ENCODE measurements at regions not wholly inside any gene's neighbourhood (a gene's known extent, or its start where the extent isn't known, plus 50 kb on each side); places are given as distances from the start of the nearest gene placed in this dataset.

DNA sequence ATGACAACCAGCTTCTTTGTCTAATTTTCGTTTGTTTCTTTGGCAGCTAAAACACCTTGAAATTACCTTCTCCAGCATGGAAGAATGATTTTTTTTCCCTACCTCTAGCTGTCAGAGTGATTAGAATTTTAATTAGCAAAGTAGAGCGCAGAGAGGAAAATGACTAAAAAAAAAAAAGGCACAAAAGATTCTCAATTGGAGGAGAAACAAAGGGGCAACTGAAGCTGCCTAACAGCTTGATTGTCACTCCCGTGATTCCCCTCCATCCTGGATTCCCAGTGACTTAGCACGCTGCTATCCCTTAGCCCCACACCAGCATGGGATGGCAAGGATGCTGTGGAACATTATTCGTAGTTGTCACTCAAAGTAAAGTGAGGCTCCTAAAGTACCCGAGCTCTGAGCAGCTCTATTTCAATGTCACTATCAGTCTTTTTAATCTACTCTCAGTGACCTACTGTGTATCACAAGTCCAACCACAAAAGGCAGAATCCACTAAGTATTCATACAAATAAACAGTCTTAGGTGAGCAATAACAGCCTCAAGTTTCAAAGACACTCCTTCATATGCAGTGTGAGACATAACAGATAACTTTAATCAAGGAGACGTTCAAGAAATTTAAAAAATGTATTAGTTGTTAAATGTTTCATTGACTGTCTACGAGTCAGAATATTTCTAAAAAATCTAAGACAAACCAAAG is 710.0 kb upstream of the GRAMD2B start:
- DNase-seq (ENCODE audit: low spot score in 2 of 2) (no peak), FAIRE-seq (no peak)

DNA sequence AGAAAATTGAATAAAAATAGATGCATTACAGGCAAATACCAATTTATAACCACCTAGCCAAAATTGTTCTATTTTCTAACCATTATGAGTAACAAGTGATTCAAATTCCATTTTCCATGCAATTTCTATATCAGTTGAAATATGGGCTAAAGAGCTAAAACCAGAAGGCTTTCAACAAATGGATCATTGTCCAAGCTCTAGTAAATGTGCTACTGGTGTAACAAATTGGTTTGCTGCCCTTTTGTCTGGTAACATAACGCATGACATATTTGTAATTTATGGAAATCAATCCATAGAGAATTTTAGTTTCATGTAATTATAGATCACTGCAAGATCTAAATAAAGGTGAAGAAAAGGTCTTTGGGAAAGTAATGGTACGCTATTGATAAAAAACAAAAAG is 708.0 kb upstream of the GRAMD2B start:
- DNase-seq (ENCODE audit: low spot score in 2 of 2) (no peak), FAIRE-seq (no peak)

DNA sequence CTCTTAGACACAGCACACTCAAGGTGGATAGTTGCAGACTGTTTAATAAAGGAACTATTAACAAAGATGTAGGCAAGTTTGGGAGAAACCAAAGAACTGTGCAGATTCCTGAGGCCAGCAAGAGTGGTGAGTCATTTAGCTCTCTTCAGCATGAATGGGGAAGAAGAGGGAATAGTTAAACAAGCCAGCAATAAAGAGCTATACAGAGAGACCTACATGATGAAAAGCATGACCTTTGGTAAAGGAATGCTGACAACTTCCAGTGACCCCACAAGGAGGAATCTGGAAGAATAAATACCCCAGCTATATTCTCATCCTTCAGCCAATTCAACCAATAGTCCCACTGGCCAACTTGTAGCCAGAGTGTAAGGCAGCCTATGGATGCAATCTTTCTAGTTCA is 706.0 kb upstream of the GRAMD2B start:
- FAIRE-seq, result no peak

DNA sequence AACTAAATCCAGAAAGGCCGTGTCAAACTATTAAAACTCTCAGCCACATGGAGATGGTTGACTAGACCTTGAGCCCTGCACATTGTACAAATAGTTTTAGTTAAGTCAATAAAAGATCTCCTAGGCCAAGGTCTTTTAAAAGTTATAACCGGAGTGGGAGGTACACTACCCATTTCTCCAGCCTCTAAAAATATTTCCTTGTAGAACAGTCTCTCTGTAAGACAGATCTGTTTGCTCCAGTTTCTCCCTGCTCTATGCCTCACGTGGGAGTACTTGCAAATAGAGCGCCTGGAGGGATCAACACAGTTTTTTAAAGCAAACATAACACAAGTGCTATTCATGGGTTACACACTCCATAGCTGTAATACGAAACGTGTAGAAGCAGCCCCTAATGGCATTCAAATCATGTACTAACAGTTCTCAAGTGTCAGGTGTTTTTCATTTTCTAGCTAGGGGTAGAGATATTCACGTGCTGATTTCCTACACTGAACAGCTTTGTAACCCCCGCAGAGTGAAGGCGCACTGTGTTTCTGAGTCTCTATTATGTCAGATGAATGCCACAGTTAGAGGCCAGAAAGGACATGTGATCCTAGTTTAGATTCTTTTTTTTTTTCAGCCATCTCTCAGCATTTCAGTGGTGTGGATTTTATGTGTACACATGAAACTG is 703.4 kb upstream of the GRAMD2B start:
- DNase-seq (ENCODE audit: low spot score in 2 of 2) (no peak), FAIRE-seq (no peak)

More for the DNA sequence above, 706.0 kb upstream of the GRAMD2B start:
- no peak for DNase-seq (ENCODE audit: low spot score in 2 of 2)

DNA sequence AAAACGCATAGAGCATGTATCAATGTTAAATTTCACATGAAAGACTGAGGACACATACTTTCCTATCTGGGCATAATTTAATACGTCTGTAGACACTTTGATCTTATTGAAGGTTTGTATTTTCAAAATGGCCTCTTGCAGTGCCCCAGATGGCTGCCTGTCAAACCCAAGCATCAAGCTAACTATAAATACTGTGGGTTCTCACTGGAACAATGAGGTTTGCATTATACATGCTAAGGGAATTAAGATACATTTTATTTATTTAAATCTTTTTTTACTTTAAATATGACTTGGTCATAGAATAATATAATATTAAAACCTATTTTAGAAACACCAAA is 702.9 kb upstream of the GRAMD2B start:
- FAIRE-seq (peak; percentile 58), DNase-seq (ENCODE audit: low spot score in 2 of 2) (no peak)

DNA sequence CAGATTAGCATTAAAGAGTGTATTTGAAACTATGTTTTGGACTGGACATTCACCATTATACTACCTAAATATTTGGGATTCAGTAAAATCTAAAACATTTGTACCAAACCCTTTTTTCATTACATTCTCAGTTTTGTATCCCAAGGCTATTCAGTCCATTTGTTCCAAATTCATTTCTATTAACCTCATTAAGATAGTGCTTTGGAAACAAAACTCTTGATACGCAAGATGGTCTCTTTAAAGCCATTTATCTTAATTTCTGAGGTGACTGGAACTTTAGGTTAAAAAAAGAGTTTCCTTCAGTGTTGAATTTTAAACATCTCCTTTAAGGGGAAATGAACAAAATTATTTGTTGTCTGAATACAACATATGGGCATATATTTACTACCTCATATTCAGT is 702.5 kb upstream of the GRAMD2B start:
- no peak for DNase-seq (ENCODE audit: low spot score in 2 of 2)
- FAIRE-seq, result no peak

DNA sequence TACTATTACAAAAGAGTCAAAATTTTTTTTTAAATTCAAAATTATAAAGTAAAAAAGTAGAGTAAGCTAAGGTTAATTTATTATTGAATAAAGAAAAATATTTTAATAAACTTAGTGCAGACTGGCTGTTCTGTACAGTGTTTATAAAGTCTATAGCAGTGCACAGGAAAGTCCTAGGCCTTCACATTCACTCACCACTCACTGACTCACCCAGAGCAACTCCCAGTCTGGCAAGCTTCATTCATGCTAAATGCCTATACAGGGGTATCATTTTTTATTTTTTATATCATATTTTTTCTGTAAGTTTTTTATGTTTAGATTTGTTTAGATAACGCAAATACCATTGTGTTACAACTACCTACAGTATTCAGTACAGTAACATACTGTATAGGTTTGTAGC is 700.7 kb upstream of the GRAMD2B start:
- no peak for DNase-seq (ENCODE audit: low spot score in 2 of 2)
- no peak for FAIRE-seq

DNA sequence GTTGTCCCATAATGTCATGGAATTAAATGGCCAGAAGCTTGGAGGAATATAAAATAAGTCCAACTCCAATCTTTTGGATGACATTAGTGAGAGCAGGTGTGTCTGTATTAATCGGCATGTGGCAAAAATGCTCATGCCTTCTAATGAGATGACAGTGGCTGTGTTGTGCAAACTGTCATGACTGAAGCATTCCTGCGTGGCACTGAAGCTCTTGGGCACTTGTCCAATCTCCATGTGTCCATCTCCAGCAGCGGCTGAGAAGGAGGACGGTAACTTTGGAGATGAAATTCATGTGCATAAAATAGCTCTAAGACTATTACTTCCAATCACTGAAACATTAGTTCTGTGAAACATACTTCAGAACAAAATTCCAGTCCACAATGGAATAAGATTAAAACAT is 697.5 kb upstream of the GRAMD2B start:
- DNase-seq (ENCODE audit: low spot score in 2 of 2) (no peak), FAIRE-seq (no peak)

DNA sequence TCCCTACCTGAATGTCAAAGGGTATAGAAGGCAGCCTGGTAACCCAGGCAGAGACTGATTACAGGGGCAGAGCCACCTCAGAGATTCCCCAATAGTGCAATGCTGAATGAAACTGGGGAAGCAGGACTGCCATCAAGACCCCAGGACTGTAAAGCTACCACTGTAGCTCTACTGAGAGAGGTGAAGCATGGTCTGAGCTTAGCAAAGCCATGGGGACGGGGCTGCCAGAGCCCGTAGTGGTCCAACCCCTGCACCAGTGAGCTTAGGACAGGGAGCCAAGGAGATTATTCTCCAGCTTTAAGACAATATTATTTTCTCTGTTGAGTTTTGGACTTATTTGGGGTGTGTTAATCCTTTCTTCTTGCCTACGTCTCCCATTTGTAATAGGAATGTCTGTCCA is 679.3 kb upstream of the GRAMD2B start:
- no peak for FAIRE-seq

DNA sequence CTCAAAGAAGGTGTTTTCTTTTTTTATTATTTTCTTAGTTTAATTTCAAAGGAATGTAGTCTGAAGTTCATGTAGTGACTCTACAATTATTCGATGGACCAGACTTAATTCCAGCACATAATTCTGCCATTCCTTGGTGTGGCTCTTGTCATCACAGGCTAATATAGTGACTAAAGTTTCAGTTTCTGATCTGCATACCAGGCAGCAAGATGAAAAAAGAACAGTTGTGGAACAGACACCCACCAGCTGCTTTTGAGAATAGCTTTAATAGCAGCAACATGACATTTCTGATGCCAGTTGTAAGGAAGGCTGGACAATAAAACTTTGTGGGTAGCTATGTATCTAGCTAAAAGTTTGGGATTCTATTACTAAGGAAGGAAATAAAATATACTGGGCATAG is 676.3 kb upstream of the GRAMD2B start:
- no peak for DNase-seq (ENCODE audit: low spot score in 2 of 2)
- FAIRE-seq, result no peak

More for the DNA sequence above, 679.3 kb upstream of the GRAMD2B start:
- DNase-seq (ENCODE audit: low spot score in 2 of 2), result no peak

DNA sequence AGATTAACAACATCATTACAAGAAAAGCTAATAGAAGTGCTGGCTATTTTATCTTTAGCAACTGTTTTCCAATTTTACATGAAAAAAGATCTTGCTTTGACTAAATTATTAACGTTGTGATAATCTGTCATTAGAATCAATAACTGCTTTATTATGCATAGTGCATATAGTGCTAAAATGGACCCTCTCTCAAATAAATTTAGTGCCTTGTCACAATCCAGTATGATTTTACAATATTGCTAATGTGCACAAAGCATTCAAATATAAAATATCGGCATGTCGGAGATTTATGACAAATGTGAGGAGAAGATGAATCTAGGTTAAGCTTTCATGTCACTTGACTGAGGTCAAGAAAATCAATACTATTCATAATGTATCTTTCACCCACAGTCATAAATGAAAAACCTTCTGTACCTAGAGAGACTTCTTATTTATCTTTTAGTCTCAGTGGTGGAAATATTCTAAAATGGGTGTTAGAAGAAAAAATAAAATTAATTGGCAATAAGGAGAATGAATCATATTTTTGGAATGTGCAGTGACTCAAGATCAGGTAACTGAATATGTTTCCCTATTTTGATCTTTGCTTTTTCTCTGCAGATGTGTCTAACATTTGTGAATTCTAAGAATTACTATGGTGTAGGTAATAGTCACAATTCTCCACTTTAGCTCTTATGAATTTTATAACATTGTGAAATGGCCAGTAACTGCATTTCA is 672.9 kb upstream of the GRAMD2B start:
- DNase-seq (ENCODE audit: low spot score in 2 of 2) (no peak), FAIRE-seq (no peak)

DNA sequence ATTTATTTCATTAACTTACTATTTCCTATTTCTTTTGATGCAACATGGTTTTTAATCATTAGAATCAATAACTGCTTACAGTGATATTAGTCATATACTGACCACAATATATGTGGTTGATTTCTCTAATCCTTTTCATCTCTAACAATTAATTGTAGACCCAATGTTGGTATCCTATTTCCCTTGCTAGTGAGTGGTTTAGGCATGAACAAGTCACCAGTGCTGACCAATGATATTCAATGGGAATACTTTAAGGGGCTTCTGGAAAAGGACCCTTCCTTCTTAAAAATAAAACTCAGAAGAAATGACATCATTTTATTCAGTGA is 672.4 kb upstream of the GRAMD2B start:
- no peak for FAIRE-seq

DNA sequence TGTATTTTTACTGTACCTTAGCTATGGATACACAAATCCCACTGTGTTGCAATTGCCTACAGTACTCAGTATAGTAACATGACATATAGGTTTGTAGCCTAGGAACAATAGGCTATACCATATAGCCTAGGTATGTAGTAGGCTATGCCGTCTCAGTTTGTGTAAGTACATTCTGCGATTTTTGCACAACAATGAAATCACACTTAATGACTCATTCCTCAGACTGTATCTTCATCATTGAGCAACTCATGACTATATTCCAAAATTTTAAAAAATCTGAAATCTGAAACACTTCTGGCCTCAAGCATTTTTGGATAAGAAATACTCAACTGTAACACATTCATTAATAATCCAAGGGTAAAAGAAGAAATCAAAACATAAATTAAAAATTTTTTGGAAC is 666.8 kb upstream of the GRAMD2B start:
- DNase-seq (ENCODE audit: low spot score in 2 of 2), result no peak
- peak; percentile 23 for FAIRE-seq

More for the DNA sequence above, 672.4 kb upstream of the GRAMD2B start:
- DNase-seq (ENCODE audit: low spot score in 2 of 2), result no peak

DNA sequence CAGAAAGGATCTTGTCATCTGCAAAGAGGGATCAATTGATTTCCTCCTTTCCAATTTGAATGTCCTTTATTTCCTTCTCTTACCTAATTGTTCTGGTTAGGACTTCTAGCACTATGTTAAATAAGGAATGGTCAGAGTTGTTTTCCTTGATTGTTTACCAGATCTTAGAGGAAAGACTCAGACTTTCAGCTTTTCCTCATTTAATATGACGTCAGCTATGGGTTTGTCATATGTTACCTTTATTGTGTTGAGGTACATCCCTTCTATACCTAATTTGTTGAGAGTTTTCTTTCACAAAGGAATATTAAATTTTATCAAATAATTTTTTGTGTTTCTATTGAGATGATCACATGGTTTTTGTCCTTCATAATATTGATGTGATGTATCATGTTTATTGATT is 656.5 kb upstream of the GRAMD2B start:
- DNase-seq (ENCODE audit: low spot score in 2 of 2), result no peak
- FAIRE-seq, result no peak

DNA sequence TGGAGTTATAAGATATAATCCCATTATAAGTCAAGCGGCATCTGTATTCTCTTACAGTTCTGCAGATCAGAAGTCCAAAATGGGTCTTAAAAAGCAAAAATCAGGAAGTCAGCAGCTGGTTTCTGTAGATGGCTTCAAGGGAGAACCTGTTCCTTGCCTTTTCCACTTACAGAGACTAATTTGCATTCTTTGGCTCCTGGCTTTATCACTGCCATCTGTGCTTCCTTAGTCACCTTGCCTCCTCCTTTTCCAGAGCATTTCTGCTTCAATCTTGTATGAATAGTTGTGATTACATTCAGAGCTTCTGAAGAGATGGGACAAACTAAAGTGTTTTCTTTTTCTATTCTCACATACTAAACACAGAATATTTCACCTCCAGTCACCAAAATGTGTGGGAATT is 647.3 kb upstream of the GRAMD2B start:
- no peak for FAIRE-seq
- DNase-seq (ENCODE audit: low spot score in 2 of 2), result no peak

DNA sequence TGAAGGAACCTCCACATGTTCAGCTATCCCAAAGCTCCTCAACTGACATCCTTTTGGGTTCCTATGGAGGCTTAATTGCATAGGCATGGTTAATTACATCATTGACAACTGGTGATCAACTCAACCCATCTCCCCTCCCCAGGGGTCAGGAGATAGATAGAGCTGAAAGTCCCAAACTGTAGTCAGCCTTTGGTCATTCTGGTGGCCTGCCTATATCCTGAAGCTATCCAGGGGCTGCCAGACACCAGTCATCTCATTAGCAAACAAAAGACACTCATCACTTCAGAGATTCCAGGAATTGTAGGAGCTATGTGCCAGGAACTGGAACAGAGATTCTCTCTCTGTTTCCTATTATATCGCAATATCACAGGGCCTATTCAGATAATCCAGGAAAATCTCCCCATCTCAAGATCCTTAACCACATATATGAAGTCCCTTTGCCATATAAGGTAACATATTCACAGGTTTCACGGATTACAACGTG is 646.5 kb upstream of the GRAMD2B start:
- DNase-seq (ENCODE audit: low spot score in 2 of 2), result no peak
- FAIRE-seq, result no peak

DNA sequence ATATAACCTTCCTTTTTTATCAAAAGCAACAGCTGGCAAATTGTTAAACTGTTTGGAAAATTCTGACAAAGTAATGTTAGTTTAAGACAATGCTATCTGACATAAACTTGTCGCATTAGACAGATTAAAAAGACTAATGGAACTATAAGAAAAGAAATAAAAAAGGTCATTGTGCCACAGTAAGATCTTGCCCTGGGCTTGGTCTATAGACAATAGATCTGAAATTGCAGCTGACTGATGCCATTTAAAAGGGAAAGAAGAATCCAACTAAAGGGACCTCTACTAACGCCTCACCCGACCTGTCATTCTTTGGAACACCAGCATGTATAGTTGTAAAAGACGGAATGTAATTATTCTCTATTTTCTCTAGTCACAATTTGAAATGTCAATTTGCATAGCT is 644.4 kb upstream of the GRAMD2B start:
- FAIRE-seq, result no peak
- no peak for DNase-seq (ENCODE audit: low spot score in 2 of 2)

DNA sequence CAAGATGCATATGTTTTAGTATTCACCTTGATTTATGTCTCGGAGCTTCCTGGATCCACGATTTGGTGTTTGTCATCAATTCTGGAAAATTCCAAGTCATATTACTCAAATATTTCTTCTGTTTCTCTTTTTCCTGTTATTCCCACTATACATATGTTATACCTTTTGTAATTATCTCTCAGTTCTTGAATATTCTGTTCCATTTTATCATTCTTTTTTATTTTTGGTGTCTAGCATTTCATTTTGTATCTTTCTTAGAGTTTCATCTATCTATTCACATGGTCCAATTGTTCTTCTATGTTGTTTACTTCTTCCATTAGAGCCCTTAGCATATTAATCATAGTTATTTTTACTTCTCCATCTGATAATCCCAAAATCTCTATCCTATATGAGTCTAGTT is 637.8 kb upstream of the GRAMD2B start:
- FAIRE-seq, result no peak
- no peak for DNase-seq (ENCODE audit: low spot score in 2 of 2)

DNA sequence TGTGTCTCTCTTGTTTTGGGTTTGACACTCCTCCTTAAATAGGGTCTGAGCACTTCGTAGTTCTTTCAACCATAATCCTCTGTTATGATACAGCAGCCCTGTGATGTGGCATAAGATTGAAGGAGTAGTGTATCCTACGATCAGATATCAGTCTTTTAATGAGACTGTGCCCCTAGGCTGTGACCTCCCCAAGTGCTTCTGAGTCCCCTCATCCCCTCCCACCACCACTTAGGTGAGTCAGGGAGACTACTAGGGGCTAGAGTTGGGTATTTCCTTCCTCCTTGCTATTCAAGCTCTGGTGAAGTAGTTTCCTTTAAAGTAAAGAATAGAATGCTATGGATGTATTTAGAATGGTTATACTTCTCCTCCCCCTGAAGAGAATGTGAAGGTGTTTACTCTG is 637.2 kb upstream of the GRAMD2B start:
- no peak for FAIRE-seq
- no peak for DNase-seq (ENCODE audit: low spot score in 2 of 2)

DNA sequence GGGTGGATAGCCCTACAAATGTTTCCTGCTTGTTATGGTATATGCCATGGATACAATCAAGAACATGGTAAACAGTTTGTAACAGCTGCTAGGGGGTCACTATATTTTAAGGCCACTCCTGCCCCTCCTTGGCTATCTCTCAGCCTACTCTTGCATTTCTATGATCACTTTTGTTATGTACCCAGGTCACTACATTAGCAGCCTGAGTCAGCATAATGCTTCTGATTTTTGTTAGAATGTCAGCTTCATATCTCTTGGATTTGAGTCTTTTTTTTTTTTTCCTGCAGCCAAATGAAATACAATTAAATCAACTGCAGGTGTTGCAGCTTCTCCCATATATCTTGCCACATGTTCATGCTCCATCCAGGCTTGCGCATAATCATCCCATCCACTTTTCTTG is 629.7 kb upstream of the GRAMD2B start:
- FAIRE-seq, result no peak
- DNase-seq (ENCODE audit: low spot score in 2 of 2), result no peak

DNA sequence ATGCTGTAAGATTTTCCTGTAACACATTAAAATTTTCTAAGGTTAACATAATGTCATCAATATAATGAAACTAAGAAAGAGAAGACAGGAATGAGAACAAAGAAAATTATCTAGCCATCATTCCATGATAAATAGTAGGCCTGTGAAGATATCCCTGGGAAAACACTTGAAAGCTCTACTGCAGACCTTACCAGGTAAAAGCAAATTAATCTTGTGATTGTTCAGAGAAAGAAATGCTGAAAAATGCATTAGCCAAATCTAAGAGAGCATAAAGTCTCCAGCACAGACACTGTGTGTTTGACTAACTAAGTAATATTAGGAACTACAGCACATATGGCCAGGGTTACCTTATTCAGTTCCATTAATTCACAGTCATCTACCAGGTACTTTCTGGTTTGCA is 628.3 kb upstream of the GRAMD2B start:
- FAIRE-seq (no peak), DNase-seq (ENCODE audit: low spot score in 2 of 2) (no peak)

DNA sequence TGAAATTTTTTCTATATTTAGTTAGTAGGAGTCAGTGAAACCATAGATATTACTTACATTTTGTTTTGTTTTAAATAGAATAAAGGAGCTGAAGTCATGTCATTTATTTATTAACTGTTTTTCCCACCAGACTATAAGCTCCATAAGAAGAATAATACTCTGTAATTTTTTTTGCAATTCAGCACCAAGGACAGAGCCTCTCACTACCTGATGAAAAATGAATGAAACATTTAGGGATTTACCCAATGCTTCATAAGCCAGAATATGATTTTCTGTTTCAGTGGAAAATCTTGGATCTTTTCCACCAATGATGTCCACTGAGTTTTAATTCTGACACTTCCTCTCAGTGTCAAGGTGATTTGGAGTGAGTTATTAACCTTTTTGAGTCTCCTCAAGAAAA is 624.9 kb upstream of the GRAMD2B start:
- FAIRE-seq (peak; percentile 50), DNase-seq (ENCODE audit: low spot score in 2 of 2) (no peak)

Measured in frontal cortex (tissue), 3 donors.